ENCODE measurements at regions not wholly inside any gene's neighbourhood (a gene's known extent, or its start where the extent isn't known, plus 50 kb on each side); places are given as distances from the start of the nearest gene placed in this dataset.

- TF ChIP-seq CEBPB (IDR thresholded peaks at IDR 0.05) (no peak), CTCF (IDR thresholded peaks at IDR 0.05) (no peak), USF2 (IDR thresholded peaks at IDR 0.05) (no peak), ZFP36 (IDR thresholded peaks at IDR 0.05; ENCODE audit: borderline replicate concordance, partially characterized antibody) (no peak), RAD21 (conservative IDR thresholded peaks at IDR 0.05 in 1 of 2, IDR thresholded peaks at IDR 0.05 in 1 of 2) (no peak)
Measured at GRCh38 chr14:105690671-105691070, 164.3 kb downstream of the TMEM121 start.
